Breast epithelium (tissue), 3 donors: ENCODE measurements at regions not wholly inside any gene's neighbourhood (a gene's known extent, or its start where the extent isn't known, plus 50 kb on each side); places are given as distances from the start of the nearest gene placed in this dataset.

Experiments used
- POLR2A ChIP-seq: fragments of 450-650 bp; IDR thresholded peaks from one replicate; pipeline ENCODE4 v1.6.1; 2016; ENCODE audit warnings: antibody characterized with exemption, mild to moderate bottlenecking, moderate library complexity
- POLR2AphosphoS5 ChIP-seq, 3 donors: sonication (generic); formaldehyde crosslinking; IDR thresholded peaks; one replicate each; pipeline ENCODE4 v1.6.1; 2017; ENCODE audit warnings: antibody characterized with exemption in 3 of 3
- TF ChIP-seq, protein P1 (sequence below), 3 donors: fragments of 450-650 bp; IDR thresholded peaks; one replicate each; pipeline ENCODE4 v1.5.1; 2016 to 2017; ENCODE audit warnings: antibody characterized with exemption in 3 of 3, mild to moderate bottlenecking in 3 of 3, moderate library complexity in 3 of 3

DNA sequence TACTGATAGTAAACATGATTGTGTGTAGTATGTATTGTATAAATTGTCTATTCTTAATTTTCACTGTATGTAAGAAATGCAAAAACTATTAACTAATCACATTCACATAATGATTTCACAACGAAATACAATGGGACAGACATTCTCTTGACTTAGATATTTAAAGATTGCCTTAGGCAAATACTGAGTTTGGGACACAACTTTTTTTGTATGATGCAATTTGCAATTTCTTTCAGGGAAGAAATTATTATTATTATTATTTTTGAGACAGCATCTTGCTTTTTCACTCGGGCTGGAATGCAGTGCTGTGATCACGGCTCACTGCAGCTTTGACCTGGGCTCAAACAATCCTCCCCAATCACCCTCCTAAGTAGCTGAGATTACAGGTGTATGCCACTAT is 173.2 kb upstream of the TRIM24 start:
- TF ChIP-seq POLR2AphosphoS5 (IDR thresholded peaks at IDR 0.05) (no peak), POLR2A (no peak)
- TF ChIP-seq, protein P1, sequence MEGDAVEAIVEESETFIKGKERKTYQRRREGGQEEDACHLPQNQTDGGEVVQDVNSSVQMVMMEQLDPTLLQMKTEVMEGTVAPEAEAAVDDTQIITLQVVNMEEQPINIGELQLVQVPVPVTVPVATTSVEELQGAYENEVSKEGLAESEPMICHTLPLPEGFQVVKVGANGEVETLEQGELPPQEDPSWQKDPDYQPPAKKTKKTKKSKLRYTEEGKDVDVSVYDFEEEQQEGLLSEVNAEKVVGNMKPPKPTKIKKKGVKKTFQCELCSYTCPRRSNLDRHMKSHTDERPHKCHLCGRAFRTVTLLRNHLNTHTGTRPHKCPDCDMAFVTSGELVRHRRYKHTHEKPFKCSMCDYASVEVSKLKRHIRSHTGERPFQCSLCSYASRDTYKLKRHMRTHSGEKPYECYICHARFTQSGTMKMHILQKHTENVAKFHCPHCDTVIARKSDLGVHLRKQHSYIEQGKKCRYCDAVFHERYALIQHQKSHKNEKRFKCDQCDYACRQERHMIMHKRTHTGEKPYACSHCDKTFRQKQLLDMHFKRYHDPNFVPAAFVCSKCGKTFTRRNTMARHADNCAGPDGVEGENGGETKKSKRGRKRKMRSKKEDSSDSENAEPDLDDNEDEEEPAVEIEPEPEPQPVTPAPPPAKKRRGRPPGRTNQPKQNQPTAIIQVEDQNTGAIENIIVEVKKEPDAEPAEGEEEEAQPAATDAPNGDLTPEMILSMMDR (IDR thresholded peaks at IDR 0.05): no peak
